PC-9 (cell line): ENCODE measurements at regions not wholly inside any gene's neighbourhood (a gene's known extent, or its start where the extent isn't known, plus 50 kb on each side); places are given as distances from the start of the nearest gene placed in this dataset.

Experiments
- BruUV-seq: library from RNA; stranded (reverse); fragments of 400-500 nt; replicated peaks from 2 replicates; lab custom pipeline; 2021; lab: Mats Ljungman, UMichigan
- CTCF ChIA-PET: fragments of 300-600 bp; sonication (Branson Sonifier 250); formaldehyde crosslinking; loops from one replicate; lab custom pipeline; 2022; ENCODE audit warnings: antibody characterized with exemption; lab: Charles Lee
- POLR2A ChIA-PET: fragments of 300-600 bp; sonication (Branson Sonifier 250); formaldehyde crosslinking; loops from one replicate; lab custom pipeline; 2022; ENCODE audit warnings: antibody characterized with exemption; ENCODE audit not compliant: unreplicated experiment; lab: Charles Lee
- DNase-seq, 2 experiments: peaks; one replicate each; pipeline versions ENCODE4 v3.0.0 to v3.0.0-alpha.2; 2015 to 2022; ENCODE audit warnings: mixed read lengths in 1 of 2
- H2AFZ ChIP-seq: fragments of 200-600 bp; sonication (generic); 2 replicates; pipeline ENCODE4 v1.8.1; 2017; ENCODE audit warnings: antibody characterized with exemption
- H3F3A ChIP-seq: fragments of 200-600 bp; sonication (generic); 2 replicates; pipeline ENCODE4 v1.8.1; 2017; ENCODE audit warnings: antibody characterized with exemption, mild to moderate bottlenecking, low read depth; ENCODE audit not compliant: insufficient read depth
- H3K27ac ChIP-seq: fragments of 200-600 bp; sonication (generic); 2 replicates; pipeline ENCODE4 v1.6.1; 2016; ENCODE audit warnings: mixed run types
- H3K27me3 ChIP-seq: fragments of 200-600 bp; sonication (generic); 2 replicates; pipeline ENCODE4 v1.6.1; 2016; ENCODE audit warnings: low read depth, mixed run types; ENCODE audit not compliant: insufficient read depth
- H3K36me3 ChIP-seq: fragments of 200-600 bp; sonication (generic); 2 replicates; pipeline ENCODE4 v1.6.1; 2016; ENCODE audit warnings: low read depth, mixed run types
- H3K4me1 ChIP-seq: fragments of 200-600 bp; sonication (generic); replicated peaks from 2 replicates; pipeline ENCODE4 v1.6.1; 2016; ENCODE audit warnings: mixed run types; ENCODE audit not compliant: insufficient read depth
- H3K4me2 ChIP-seq: fragments of 200-600 bp; sonication (generic); 2 replicates; pipeline ENCODE4 v1.6.1; 2017; ENCODE audit warnings: mixed run types
- H3K4me3 ChIP-seq: fragments of 200-600 bp; sonication (generic); 2 replicates; pipeline ENCODE4 v1.6.1; 2016; ENCODE audit warnings: mixed run types
- H3K79me2 ChIP-seq: fragments of 200-600 bp; sonication (generic); 2 replicates; pipeline ENCODE4 v1.6.1; 2017; ENCODE audit warnings: low read depth, mixed run types
- H3K9me2 ChIP-seq: fragments of 200-600 bp; sonication (generic); 2 replicates; pipeline ENCODE4 v1.8.1; 2017; ENCODE audit warnings: mild to moderate bottlenecking; ENCODE audit not compliant: insufficient read depth
- H3K9me3 ChIP-seq: fragments of 200-600 bp; sonication (generic); 2 replicates; pipeline ENCODE4 v1.8.1; 2016; ENCODE audit warnings: low read depth; ENCODE audit not compliant: insufficient read depth
- H4K20me1 ChIP-seq: fragments of 200-600 bp; sonication (generic); 2 replicates; pipeline ENCODE4 v1.8.1; 2017; ENCODE audit not compliant: insufficient read depth
- CTCF ChIP-seq: fragments of 200-600 bp; sonication (generic); conservative IDR thresholded peaks from 2 replicates; pipeline ENCODE4 v1.6.1; 2017; ENCODE audit warnings: mixed run types, antibody characterized with exemption, mild to moderate bottlenecking, moderate library complexity
- EZH2 ChIP-seq: fragments of 200-600 bp; sonication (generic); IDR thresholded peaks from 2 replicates; pipeline ENCODE4 v1.8.0; 2017; ENCODE audit warnings: antibody characterized with exemption, low read depth
- intact Hi-C: fragments of 100-400 bp; cut with micrococcal nuclease; formaldehyde crosslinking; loops from one replicate; pipeline ENCODE4 v1.10.0; 2022; ENCODE audit not compliant: unreplicated experiment

GRCh38 chr7:57638666-57639065 lies 188.7 kb downstream of the ZNF716 start:
- Histone ChIP-seq H4K20me1 (no peaks in the 10 kb centered on the region), H2AFZ (no peak overlapping the region), H3K9me3 (no peaks in the 10 kb centered on the region), H3K79me2 (no peaks in the 10 kb centered on the region), H3K4me2 (no peak overlapping the region), H3F3A (no peaks in the 10 kb centered on the region), H3K27me3 (no peaks in the 10 kb centered on the region), H3K4me3 (no peak overlapping the region), H3K4me1 (no peaks in the 10 kb centered on the region), H3K9me2 (no peaks in the 10 kb centered on the region), H3K36me3 (no peaks in the 10 kb centered on the region), H3K27ac (no peak overlapping the region)
- no TSS peak for BruUV-seq
- CTCF ChIA-PET: no interaction called here
- no peak for TF ChIP-seq CTCF
- POLR2A ChIA-PET: no interaction called here
- intact Hi-C loops: no loop called here
- DNase-seq: no peak

GRCh38 chr7:57641521-57642067 lies 191.6 kb downstream of the ZNF716 start:
- BruUV-seq: no TSS peak
- Histone ChIP-seq H4K20me1 (no peaks in the 10 kb centered on the region), H3K9me3 (no peaks in the 10 kb centered on the region), H3K4me2 (no peak overlapping the region), H3K9me2 (no peaks in the 10 kb centered on the region), H3K4me1 (no peaks in the 10 kb centered on the region), H3K27me3 (no peaks in the 10 kb centered on the region), H3F3A (no peaks in the 10 kb centered on the region), H3K27ac (no peak overlapping the region), H2AFZ (no peak overlapping the region), H3K79me2 (no peaks in the 10 kb centered on the region), H3K36me3 (no peaks in the 10 kb centered on the region), H3K4me3 (no peak overlapping the region)
- TF ChIP-seq EZH2: no peak
- no peak for TF ChIP-seq CTCF
- intact Hi-C loops: no loop called here
- DNase-seq: no peak
- CTCF ChIA-PET: no interaction called here
- POLR2A ChIA-PET: no interaction called here

GRCh38 chr7:57642730-57643129 lies 192.8 kb downstream of the ZNF716 start:
- no peaks in the 10 kb centered on the region for H3K4me1 ChIP-seq
- DNase-seq: no peak
- H3K4me3 ChIP-seq: no peak overlapping the region
- no peaks in the 10 kb centered on the region for H4K20me1 ChIP-seq
- H3K36me3 ChIP-seq: no peaks in the 10 kb centered on the region
- peaks cover 2% of the 10 kb centered on the region; the same call in 1 of the 2 replicates for H3K27me3 ChIP-seq
- TF ChIP-seq EZH2 (no peak), CTCF (no peak)
- no peak overlapping the region for H3K27ac ChIP-seq
- intact Hi-C loops: no loop called here
- no peak overlapping the region for H2AFZ ChIP-seq
- H3K4me2 ChIP-seq: no peak overlapping the region
- POLR2A ChIA-PET: no interaction called here
- CTCF ChIA-PET: no interaction called here
- H3K9me3 ChIP-seq: no peaks in the 10 kb centered on the region
- H3K79me2 ChIP-seq: no peaks in the 10 kb centered on the region
- H3F3A ChIP-seq: no peaks in the 10 kb centered on the region
- no peaks in the 10 kb centered on the region for H3K9me2 ChIP-seq
- no TSS peak for BruUV-seq
